CD4-positive, alpha-beta T cell treated with Interleukin-1 beta for 1 hour (primary cell): ENCODE measurements at regions not wholly inside any gene's neighbourhood (a gene's known extent, or its start where the extent isn't known, plus 50 kb on each side); places are given as distances from the start of the nearest gene placed in this dataset.

Experiments
- DNase-seq, 2 donors: peaks; one replicate each; pipeline ENCODE4 v3.0.0-alpha.2; 2020 to 2022

DNA sequence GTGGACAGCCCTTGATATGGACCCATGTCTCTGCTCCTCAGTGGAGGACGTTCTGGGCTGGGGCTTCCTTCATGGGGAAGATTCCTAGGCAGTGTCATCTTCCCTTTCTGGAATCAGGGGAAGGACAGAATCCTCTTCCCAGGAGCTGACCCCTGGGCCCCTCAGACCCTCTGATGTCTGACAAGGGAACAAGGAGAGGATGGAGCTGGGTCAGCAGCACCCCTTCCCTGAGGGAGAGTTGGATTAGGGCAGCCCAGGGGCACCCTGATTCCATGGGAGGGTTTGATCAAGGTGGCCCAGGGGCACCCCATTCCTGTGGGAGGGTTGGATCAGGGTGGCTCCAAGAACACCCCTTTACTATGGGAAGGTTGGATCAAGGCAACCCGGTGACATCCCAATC is 86.5 kb downstream of the ACKR3 start:
- DNase-seq, result no peak

DNA sequence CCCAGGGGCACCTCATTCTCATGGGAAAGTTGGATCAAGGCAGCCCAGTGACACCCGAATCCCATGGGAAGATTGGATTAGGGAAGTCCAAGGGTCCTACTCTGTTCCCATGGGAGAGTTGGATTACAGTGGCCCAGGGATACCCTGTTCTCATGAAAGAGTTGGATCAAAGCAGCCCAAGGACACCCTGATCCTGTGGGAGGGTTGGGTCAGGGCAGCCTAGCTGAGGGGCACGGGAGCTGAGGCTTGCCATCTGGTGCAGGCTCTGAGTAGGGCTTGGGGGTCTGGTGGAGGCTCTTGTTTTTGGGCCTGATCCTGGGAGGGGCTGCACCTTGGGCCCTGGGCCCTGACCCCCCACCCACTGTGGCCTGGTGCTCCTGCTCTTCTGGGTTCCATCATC is 87.1 kb downstream of the ACKR3 start:
- no peak for DNase-seq

DNA sequence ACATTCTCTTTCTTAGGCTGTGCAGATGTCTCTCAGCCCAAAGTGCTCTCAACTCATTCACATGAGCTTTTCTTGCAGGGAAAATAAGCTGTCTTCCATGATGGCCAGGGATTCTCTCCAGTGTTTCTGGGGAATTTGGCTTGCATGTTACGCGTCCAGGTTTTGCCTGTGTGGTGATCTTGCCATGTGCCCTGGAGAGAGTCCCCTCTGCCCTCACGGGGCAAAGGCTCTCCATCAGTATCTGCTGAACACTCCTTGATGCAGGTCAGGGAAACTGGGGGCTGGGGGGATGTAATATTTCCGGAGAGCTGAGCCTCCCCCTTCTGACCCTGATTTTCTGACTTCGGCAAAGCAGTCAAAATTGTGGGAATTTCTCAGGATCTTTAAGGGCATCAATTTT is 87.6 kb downstream of the ACKR3 start:
- no peak for DNase-seq

DNA sequence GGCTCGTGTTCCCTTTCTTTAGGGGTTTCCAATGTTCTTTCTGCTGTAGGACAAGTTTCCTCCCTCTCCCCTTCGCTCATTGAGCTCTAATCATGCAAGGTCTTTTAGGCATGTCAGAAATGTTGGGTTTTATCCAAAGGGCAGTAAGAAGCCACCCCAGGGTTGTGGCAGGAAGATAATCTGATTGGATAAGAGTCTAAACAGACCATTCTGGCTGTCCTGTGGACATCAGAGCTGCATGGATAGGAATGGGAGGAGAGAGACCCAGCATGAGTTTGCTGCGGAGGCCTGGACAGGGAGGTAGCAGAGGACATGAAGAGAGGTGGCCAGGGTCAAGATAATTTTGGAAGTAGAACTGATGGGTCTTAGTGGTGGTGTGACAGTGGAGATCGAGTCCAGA is 88.2 kb downstream of the ACKR3 start:
- DNase-seq, result no peak

DNA sequence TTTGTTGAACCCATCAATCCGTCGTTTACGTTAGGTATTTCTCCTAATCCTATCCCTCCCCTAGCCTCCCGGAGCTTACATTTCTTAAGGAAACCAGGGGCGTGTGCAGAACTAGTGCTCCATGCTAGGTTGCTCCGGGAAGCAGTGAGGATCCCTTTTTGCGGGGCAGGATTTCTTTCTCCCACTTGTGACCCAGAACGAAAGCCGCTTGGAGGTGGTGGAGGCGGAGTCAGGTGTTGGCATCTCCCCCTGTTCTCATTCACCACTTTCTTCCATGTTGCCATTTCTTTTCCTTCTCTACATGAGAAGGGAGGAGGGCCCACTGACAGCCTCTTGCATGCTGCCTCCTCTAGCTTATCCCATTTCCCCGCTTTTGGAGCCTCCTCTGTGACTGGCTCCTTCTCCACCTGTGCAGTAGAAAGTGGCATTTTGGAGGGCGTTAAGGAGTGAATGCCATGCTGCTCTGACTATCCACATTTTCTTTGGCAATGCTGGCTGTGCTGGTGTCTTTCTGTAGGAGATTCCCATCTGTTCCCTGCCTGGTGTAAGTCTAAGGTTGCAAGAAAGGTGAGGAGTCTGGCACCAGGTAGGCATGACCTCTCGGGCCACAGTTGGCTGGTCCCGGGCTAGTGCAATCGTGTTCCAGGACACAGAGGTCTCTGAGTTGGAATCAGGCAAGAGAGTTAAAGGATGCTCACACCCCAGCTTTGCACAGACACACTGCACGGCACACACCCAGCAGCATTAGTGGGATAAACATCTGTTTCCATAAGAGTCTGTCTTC is 89.5 kb downstream of the ACKR3 start:
- no peak for DNase-seq

DNA sequence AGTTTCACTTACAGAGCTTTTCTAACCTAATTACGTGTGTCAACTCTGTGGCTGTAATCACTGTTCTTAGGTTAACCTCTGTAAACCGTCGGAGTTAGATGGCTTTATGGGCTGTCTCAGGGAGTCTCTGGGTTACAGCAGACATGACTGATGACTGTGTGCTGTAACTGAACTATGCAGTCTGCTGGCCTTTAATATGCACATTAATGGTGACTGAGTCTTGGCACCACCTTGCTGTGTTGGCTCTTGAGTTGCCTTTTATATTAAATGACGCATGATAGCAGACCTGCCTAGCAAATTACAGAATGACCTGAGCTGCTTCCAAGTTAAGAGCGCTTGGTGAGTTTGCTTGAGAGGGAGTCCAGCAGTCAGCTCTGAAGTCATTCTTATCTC is 90.1 kb downstream of the ACKR3 start:
- no peak for DNase-seq

DNA sequence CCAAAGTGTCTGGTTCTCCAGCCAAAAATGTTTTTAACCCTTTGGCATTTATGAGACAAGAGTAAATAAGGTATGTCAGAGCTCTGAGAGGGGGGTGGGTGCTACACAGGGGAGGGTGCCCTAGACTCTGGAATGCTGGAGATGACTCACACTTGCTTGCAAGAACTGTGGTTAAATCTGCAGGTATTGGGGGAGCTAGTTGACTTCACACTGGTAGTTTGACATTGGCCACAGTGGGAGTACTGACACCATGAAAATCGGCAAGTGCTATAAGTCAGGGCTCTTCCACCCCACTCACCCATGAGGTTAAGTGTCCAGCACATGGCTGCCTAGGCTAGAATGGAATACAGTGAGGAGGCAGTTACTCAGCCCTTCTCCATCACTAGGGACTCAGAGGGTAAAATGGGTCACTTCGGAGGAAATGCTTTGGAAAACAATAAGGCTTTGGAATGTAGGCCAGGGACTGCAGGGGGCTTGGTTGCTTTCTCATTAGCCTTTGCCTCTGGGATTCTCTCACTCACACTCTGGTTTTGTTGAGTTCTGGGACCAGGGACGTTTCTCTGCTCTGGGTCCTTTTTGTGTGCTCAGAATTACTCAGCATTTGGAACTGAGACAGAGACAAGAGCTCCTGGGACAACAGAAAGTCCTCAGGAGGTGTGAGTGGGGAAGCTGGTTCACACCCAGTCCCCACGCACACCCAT is 91.6 kb downstream of the ACKR3 start:
- no peak for DNase-seq

DNA sequence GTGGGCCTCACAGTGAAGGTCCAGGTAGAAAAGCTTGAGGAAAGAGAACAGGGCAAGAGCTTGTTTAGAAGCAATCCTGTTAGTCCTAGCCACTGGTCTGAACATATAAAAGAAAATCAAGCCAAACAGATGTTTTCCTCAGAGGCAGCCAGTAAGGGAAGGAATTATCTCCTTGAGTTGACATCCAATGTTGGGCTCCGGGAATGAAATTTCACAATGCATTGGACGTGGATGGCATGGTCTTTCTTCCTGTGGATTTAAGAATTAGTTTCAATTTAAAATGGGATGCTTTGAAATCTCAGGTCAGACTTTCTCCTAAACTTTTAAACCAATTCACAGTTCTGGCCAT is 92.1 kb downstream of the ACKR3 start:
- no peak for DNase-seq

DNA sequence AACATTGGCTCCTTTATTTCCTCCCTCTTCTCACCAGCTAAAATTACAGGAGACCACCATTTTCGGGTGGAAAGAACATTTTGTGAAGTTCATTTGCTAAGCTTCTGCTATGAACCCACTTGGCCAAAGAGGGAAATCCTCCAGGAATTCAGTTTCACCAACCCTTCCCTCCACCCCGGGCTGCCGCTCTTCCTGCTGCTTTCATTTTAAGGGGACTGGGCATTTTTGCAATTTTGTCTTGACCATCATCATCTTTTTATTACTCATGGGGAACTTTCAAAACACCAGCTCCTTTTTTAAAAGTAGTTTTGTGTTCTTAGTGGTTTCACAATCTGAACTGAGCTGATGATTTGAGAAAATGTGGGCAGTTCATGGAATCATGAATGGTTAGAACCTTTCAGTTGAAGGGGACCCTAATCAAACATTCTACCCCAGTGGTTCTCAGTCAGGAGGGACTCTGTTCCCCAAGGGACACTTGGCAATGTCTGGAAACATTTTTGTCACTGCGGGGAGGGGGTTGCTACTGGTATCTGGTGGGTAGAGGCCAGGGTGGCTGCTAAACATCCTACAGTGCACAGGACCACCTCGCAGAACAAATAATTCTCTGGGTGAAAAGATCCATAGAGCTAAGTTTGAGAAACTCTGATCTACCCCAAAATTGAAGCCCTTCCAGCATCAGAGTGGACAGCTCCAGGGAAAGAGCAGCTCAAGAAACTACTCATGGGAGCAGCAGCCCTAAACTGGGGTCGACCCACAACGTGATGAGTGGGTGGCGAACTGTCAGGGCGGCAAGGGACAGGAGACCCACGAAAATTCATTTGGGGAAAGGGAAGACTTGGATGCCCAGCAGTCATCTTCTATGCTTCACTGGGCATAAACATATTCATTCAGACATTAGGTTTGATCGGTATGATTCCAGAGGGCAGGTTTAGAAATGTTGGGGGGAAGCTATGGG is 92.9 kb downstream of the ACKR3 start:
- DNase-seq, result no peak

DNA sequence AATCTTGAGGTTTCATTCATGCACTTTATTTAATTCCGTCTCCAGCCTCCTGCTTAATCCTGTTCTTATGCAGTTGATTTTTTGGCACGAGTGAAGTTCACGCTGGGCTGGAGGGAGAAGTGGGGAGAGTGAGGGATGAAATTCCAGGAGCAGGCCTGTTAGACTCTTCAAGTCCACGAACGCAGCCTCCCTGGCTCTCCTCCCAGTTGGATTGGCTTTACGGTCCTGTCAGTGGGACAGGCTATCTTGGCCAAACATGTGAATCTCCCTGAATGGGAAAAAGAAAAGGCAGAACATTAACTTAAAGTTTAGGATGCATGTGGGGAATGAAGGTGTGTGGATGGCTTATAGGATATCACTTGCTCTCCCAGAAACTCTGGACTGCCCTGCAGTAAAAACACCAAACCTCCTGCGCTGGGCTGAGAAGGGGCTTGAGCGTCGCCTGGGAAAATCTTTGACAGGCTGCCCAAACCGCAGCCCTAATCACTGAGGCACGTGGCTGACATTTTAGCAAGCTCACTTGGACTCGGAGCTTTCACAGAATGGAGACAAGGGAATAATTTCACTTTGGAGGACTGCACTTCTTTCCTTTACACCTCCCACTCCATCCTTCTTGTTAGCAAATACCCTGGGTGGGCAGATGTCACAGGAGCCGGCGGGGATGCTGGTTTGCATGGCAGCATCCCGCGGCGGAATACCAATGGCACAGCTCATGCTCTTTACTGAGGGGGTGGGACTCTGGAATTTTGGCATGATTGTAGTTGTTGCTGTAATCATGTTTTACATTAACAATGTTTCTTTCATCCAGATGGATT is 93.9 kb downstream of the ACKR3 start:
- DNase-seq, result no peak

DNA sequence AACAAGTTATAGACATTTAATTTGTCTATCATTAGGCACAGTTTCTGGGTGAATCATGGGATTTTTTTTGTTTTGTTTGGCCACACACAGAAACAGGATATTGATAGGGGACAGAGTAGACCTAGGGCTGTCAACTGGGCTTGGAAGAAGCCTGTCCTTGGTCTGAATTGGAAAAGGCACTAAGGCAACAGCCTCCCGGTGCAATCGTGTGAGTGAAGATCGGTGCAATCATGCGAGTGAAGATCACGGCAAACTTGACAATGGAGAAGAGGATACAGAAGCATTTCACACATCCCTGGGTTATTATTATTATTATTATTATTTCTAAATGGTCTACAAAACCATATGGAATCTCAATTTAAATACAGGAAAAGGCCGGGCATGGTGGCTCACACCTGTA is 94.5 kb downstream of the ACKR3 start:
- DNase-seq, result no peak

DNA sequence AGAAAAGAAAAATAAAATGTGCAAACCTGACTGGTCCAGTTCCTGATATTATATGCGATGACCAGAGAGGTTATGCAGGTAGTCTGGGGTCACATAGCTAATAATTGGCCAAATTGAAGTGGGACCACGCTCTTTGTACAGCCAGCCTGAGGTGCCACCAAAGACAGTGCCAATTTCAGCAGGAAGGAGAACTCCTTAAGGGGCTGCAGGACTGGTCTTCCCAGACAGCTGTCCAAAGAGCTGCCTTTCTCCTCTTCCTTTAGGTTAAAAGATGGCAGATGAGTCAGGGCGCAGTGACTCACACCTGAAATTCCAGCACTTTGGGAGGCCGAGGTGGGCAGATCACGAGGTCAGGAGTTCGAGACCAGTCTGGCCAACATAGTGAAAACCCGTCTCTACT is 95.5 kb downstream of the ACKR3 start:
- no peak for DNase-seq

DNA sequence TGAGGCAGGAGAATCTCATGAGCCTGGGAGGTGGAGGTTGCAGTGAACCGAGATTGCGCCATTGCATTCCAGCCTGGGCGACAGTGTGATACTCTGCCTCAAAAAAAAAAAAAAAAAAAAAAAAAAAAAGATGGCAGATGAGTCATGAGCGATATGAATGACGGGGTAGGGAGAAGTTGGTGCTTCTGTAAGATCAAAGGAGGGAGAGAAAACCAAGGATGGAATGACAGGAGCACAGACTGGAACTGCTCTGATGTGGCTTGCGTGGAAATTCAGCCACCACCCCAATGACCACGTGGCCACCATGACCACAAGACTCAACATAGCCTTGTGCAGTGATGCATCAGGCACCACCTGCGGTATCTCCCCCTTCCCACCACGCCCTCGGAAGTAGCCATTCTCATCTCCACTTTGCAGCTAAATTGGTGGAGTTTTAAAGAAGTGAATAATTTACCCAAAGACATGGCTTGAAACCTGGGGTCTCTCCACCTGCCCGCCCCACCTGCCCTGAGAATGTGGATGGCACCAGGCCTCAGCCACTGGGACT is 96.0 kb downstream of the ACKR3 start:
- no peak for DNase-seq

DNA sequence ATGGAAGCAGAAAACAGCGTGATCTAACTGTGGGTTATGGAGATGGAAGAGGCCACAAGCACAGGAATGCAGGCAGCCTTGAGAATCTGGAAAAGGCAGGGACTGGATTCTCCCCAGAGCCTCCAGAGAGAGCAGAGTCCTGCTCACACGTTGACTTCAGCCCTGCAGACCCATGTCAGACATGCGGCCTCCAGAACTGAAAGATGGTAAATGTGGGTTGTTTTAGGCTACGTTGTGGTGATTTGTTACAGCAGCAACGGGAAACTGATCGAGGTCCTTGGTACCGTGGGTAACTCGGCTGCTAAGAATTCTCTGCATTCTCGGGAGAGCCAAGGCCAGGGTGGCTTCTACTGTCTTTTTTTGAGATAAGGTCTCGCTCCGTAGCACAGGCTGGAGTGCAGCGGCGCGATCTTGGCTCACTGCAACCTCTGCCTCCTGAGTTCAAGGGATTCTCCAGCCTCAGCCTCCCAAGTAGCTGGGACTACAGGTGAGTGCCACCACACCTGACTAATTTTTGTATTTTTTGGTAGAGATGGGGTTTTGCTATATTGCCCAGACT is 97.1 kb downstream of the ACKR3 start:
- DNase-seq, result no peak

DNA sequence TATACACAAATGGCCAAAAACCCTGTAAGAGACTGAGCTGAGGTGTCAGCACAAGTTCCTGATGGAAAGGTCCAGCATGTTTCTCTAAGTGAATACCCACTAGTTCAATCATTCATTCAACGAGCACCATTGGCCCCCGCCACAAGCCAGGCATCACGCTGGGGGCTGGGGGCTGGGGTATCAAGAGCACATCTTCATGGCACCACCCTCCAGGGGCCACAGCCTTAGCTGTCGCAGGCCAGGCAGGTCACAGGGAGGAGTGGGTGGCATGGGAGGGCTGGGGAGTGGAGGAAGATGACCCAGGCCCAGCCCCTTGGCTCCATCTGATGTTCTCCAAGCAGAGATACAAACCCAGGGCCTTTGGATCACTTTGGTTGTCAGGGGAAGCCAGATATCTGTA is 97.9 kb downstream of the ACKR3 start:
- DNase-seq, result no peak

DNA sequence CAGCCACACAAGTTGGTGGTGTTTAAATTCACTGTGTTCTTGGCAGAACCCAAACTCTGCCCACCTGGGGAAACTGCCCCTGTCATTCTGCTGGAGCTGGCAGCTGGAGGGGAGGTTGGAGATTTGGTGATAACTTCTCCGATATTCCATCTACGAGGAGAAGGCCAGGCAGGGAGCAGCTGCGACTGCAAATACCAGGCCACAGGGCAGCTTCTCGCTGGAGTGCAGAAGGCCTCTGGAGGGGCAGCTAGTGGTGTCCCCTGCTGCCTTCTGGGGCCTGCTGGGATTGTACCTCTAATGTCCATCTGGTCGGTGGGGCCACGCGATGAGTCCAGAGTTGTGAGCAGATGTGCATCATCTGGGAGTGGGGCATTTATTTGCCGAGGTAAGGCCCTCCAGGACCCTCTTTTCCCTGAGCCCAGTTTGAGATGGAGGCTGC is 98.9 kb downstream of the ACKR3 start:
- no peak for DNase-seq

DNA sequence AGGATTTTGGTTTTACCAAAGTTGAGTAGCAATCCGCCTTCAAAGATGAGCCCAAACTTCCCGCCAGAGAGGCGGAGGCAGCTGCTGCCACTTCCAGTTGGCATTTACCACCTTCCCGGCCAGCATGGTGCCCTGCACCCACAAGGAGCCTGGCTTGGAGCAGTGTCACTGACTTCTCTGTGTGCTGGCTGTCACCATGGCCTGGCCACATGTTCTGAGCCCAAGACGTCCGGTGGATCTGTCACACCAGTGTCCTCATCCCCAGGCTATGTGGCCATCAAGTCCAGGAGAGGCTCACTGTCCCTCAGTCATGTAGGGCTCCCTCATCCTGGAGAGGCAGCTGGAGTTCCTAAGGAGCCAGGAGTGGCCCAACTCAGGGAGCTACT is 100.6 kb downstream of the ACKR3 start:
- DNase-seq, result no peak

DNA sequence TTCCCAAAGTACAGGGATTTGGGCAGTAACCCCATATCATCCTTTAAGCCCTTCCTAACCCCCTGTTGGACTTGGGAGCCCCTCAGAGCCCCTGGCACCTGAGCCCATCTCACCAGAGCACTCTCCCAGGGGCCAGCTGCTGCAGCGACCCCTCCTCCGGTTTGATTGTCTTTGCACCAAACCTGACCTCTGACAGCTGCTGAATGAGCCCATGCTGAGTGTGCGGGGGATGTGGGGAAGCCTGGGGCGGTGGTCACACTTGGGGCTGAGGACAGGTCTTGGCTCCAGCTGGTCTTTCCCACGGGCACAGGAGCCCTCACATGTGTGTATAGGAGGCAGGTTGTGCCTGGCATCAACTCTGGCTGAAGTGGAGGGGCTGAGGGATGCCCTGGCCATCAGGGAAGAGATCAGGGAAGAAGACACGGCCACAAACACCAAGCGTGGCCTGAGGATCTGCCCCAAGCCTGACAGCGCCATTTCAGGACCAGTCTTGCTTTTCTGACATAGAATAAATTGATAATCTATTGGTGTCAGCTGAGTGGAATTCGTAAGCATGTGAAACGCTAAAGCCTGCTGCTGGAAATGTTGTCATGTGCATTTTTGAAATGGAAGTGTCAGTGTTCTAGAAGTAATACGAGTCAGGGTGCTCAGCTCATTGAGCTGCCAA is 102.4 kb downstream of the ACKR3 start:
- no peak for DNase-seq

DNA sequence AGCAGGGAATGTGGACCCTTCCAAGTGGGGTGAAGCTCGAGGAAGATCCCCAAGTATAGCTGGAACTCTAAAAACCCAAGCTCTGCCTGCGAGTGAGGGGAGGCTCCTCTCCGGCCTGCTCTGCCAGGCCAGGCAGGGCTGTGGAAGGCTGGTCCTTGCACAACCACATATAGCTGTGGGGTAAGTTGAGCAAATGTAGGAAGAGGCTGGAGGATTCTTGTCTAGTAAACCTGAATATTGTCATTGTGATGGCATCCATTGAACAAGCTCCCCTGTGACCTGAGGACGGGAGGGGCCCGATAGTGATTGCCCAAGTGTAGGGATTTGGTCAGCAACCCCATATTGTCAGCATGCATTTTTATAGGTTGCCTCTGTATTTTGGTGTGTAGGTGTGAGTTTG is 103.0 kb downstream of the ACKR3 start:
- no peak for DNase-seq

DNA sequence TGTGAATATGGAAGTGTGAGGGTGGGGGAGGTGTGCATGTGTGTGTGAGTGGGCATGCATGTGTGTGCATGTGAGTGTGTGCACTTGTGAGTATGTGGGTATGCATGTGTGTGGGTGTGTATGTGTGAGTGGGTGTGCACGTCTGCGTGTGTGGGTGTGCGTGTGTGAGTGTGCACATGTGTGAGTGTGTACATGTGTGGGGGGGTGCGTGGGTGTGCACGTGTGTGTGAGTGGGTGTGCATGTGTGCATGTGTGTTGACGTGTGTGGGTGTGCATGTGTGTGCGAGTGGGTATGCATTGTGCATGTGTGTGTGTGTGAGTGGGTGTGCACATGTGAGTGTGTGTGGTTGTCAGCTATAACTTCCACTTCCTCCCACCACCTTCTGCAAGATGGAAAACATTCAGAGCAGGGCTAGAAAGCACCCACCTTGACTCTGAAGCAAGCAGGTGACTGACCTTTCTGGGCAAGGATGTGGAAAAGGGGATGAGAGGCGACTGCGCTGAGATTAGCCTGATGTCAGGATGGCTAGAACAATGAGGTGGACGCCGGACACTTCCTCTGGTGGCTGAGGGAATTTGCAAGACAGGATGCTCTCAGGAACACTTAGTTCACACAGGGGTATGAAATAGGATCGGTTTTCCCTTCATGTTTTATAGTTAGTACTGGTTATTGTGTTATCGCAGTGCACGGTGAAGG is 103.6 kb downstream of the ACKR3 start:
- no peak for DNase-seq

DNA sequence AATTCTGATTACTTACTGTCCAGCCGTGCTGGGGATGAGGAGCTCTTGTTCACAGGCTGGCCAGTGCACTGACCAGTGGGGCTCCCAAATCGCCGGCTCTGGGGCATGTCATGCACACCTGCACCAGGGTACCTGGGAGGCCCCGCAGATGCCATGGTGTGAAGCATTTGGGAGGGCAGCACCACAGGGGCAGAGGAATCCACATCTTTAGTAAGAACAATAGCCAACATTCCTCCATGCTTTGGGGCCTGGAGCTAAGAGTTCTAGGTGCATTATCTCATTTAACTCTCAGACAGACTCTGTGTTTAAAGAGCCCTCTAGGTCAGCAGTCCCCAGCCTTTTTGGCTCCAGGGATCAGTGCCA is 104.2 kb downstream of the ACKR3 start:
- DNase-seq, result no peak
